ENCODE measurements at regions not wholly inside any gene's neighbourhood (a gene's known extent, or its start where the extent isn't known, plus 50 kb on each side); places are given as distances from the start of the nearest gene placed in this dataset.

GRCh38 chr6:165850434-165851019 lies 187.5 kb upstream of the PDE10A start:
- Histone ChIP-seq H3K4me3 (no peak overlapping the region), H3K27ac (no peak overlapping the region), H3K4me1 (no peaks in the 10 kb centered on the region), H3K9me3 (replicated peaks) (no peaks in the 10 kb centered on the region), H3K36me3 (no peaks in the 10 kb centered on the region), H3K27me3 (peaks cover 3% of the 10 kb centered on the region; the same call in 1 of the 2 replicates)
- peak; percentile 57 to 77 for DNase-seq

GRCh38 chr6:165849534-165850430 lies 186.7 kb upstream of the PDE10A start:
- no peak for DNase-seq
- no peak overlapping the region for H3K27ac ChIP-seq

GRCh38 chr6:165848086-165848426 lies 185.0 kb upstream of the PDE10A start:
- Histone ChIP-seq H3K27me3 (peaks cover 15% of the 10 kb centered on the region), H3K4me3 (no peak overlapping the region), H3K9me3 (replicated peaks) (no peaks in the 10 kb centered on the region), H3K36me3 (no peaks in the 10 kb centered on the region), H3K4me1 (no peaks in the 10 kb centered on the region), H3K27ac (no peak overlapping the region)
- DNase-seq = no peak

More at GRCh38 chr6:165849534-165850430, 186.7 kb upstream of the PDE10A start:
- Histone ChIP-seq H3K27me3 (peaks cover 8% of the 10 kb centered on the region), H3K9me3 (replicated peaks) (no peaks in the 10 kb centered on the region), H3K36me3 (no peaks in the 10 kb centered on the region), H3K4me1 (no peaks in the 10 kb centered on the region), H3K4me3 (no peak overlapping the region)

- H3K36me3 ChIP-seq = no peaks in the 10 kb centered on the region
- H3K4me3 ChIP-seq = no peak overlapping the region
- no peak overlapping the region for H3K27ac ChIP-seq
- H3K9me3 ChIP-seq (replicated peaks) = no peaks in the 10 kb centered on the region
- peaks cover 15% of the 10 kb centered on the region for H3K27me3 ChIP-seq
- no peak for DNase-seq
- H3K4me1 ChIP-seq = no peaks in the 10 kb centered on the region
Observed at GRCh38 chr6:165847407-165848085, 184.5 kb upstream of the PDE10A start.

- Histone ChIP-seq H3K27ac (no peak overlapping the region), H3K9me3 (replicated peaks) (no peaks in the 10 kb centered on the region), H3K27me3 (peaks cover 15% of the 10 kb centered on the region), H3K4me3 (no peak overlapping the region), H3K4me1 (no peaks in the 10 kb centered on the region), H3K36me3 (no peaks in the 10 kb centered on the region)
- DNase-seq = no peak
Observed at GRCh38 chr6:165846123-165846966, 183.3 kb upstream of the PDE10A start.

GRCh38 chr6:165845493-165845892 lies 182.5 kb upstream of the PDE10A start:
- Histone ChIP-seq H3K27ac (no peak overlapping the region), H3K4me1 (no peaks in the 10 kb centered on the region), H3K4me3 (no peak overlapping the region), H3K27me3 (peaks cover 15% of the 10 kb centered on the region), H3K9me3 (replicated peaks) (no peaks in the 10 kb centered on the region), H3K36me3 (no peaks in the 10 kb centered on the region)
- DNase-seq = no peak

GRCh38 chr6:165844801-165845364 lies 181.8 kb upstream of the PDE10A start:
- H3K27ac ChIP-seq = no peak overlapping the region
- H3K36me3 ChIP-seq = no peaks in the 10 kb centered on the region
- H3K9me3 ChIP-seq (replicated peaks) = no peaks in the 10 kb centered on the region
- H3K4me3 ChIP-seq = no peak overlapping the region
- H3K27me3 ChIP-seq = peaks cover 15% of the 10 kb centered on the region
- no peak for DNase-seq
- no peaks in the 10 kb centered on the region for H3K4me1 ChIP-seq

GRCh38 chr6:165844232-165844631 lies 181.2 kb upstream of the PDE10A start:
- Histone ChIP-seq H3K4me1 (no peaks in the 10 kb centered on the region), H3K36me3 (no peaks in the 10 kb centered on the region), H3K9me3 (replicated peaks) (no peaks in the 10 kb centered on the region), H3K27ac (no peak overlapping the region), H3K27me3 (peaks cover 16% of the 10 kb centered on the region), H3K4me3 (no peak overlapping the region)
- no peak for DNase-seq

GRCh38 chr6:165843568-165844113 lies 180.6 kb upstream of the PDE10A start:
- H3K4me1 ChIP-seq = no peaks in the 10 kb centered on the region

GRCh38 chr6:165843121-165843520 lies 180.1 kb upstream of the PDE10A start:
- Histone ChIP-seq H3K4me3 (no peak overlapping the region), H3K27me3 (peaks cover 18% of the 10 kb centered on the region), H3K9me3 (replicated peaks) (no peaks in the 10 kb centered on the region), H3K27ac (no peak overlapping the region), H3K36me3 (no peaks in the 10 kb centered on the region), H3K4me1 (no peaks in the 10 kb centered on the region)
- no peak for DNase-seq

More at GRCh38 chr6:165843568-165844113, 180.6 kb upstream of the PDE10A start:
- Histone ChIP-seq H3K27me3 (peaks cover 18% of the 10 kb centered on the region), H3K36me3 (no peaks in the 10 kb centered on the region), H3K9me3 (replicated peaks) (no peaks in the 10 kb centered on the region), H3K4me3 (no peak overlapping the region), H3K27ac (no peak overlapping the region)
- no peak for DNase-seq

GRCh38 chr6:165842281-165842936 lies 179.4 kb upstream of the PDE10A start:
- Histone ChIP-seq H3K9me3 (replicated peaks) (no peaks in the 10 kb centered on the region), H3K27ac (no peak overlapping the region), H3K27me3 (peaks cover 18% of the 10 kb centered on the region), H3K4me3 (no peak overlapping the region), H3K36me3 (no peaks in the 10 kb centered on the region), H3K4me1 (no peaks in the 10 kb centered on the region)
- DNase-seq = no peak

GRCh38 chr6:165841153-165841558 lies 178.1 kb upstream of the PDE10A start:
- no peak for DNase-seq

GRCh38 chr6:165837948-165838745 lies 175.1 kb upstream of the PDE10A start:
- H3K27ac ChIP-seq = no peak overlapping the region
- DNase-seq = no peak

More at GRCh38 chr6:165841153-165841558, 178.1 kb upstream of the PDE10A start:
- Histone ChIP-seq H3K36me3 (no peaks in the 10 kb centered on the region), H3K9me3 (replicated peaks) (no peaks in the 10 kb centered on the region), H3K27ac (no peak overlapping the region), H3K4me3 (no peak overlapping the region), H3K4me1 (no peaks in the 10 kb centered on the region), H3K27me3 (peaks cover 18% of the 10 kb centered on the region)

More at GRCh38 chr6:165837948-165838745, 175.1 kb upstream of the PDE10A start:
- no peaks in the 10 kb centered on the region for H3K4me1 ChIP-seq
- H3K4me3 ChIP-seq = no peak overlapping the region
- no peaks in the 10 kb centered on the region for H3K36me3 ChIP-seq
- H3K9me3 ChIP-seq (replicated peaks) = no peaks in the 10 kb centered on the region
- H3K27me3 ChIP-seq = 0 out of 2 replicates have a peak, but pooled peaks cover 3% of the 10 kb centered on the region
